ENCODE measurements at regions not wholly inside any gene's neighbourhood (a gene's known extent, or its start where the extent isn't known, plus 50 kb on each side); places are given as distances from the start of the nearest gene placed in this dataset.

DNA sequence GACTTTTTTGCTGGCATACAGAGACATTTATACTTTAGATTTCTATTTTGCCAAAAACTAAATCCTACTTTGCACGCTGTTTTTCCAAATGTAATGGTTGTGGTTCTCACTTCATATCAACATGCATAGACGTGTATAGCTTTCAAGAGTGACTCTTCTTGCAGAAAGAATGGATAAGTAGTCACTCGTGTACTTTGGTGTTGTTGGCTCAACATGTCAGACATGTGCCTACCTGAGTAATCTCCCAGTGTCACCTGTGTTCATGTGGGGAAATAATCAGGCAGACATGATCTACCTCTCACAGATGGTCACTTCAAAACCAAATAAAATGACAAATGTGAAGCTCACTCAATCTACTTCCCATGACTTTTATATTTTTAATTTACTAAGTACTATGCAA lies 73.1 kb downstream of the GPR88 start:
- DNase-seq (ENCODE audit: low read depth, low spot score) = no peak
- in situ Hi-C loops (cut with HindIII; ENCODE audit: low pct_unique_long_range_greater_than_20kb, low sequenced_read_pairs) = no loop called here
- no peaks in the 10 kb centered on the region for H3K36me3 ChIP-seq (ENCODE audit: control insufficient read depth, insufficient read depth, low read length)
- H3K4me3 ChIP-seq (ENCODE audit: low read depth in 2 of 2, low read length in 2 of 2) = no peak overlapping the region
- H3K4me1 ChIP-seq (ENCODE audit: control insufficient read depth, insufficient read depth, low read length) = no peaks in the 10 kb centered on the region
- H3K27me3 ChIP-seq (ENCODE audit: control insufficient read depth, insufficient read depth, low read length) = no peaks in the 10 kb centered on the region; the same call in 1 of the 2 replicates
- no peak for ATAC-seq
- ChIA-PET CTCF (no interaction called here), POLR2A (no interaction called here)
- no peak overlapping the region for H3K27ac ChIP-seq (ENCODE audit: low read length)
- H3K9me3 ChIP-seq (ENCODE audit: control insufficient read depth, insufficient read depth, low read depth, low read length) = no peaks in the 10 kb centered on the region
- BruUV-seq (replicated peaks) = no TSS peak
- intact Hi-C loops (cut with micrococcal nuclease; ENCODE audit: unreplicated experiment) = no loop called here
- no peak for TF ChIP-seq TCF7L2 (IDR thresholded peaks at IDR 0.05; ENCODE audit: low read depth, low read length)
- no peak for TF ChIP-seq POLR2AphosphoS5 (IDR thresholded peaks at IDR 0.05; ENCODE audit: low read depth, low read length)
- TF ChIP-seq, protein P1, sequence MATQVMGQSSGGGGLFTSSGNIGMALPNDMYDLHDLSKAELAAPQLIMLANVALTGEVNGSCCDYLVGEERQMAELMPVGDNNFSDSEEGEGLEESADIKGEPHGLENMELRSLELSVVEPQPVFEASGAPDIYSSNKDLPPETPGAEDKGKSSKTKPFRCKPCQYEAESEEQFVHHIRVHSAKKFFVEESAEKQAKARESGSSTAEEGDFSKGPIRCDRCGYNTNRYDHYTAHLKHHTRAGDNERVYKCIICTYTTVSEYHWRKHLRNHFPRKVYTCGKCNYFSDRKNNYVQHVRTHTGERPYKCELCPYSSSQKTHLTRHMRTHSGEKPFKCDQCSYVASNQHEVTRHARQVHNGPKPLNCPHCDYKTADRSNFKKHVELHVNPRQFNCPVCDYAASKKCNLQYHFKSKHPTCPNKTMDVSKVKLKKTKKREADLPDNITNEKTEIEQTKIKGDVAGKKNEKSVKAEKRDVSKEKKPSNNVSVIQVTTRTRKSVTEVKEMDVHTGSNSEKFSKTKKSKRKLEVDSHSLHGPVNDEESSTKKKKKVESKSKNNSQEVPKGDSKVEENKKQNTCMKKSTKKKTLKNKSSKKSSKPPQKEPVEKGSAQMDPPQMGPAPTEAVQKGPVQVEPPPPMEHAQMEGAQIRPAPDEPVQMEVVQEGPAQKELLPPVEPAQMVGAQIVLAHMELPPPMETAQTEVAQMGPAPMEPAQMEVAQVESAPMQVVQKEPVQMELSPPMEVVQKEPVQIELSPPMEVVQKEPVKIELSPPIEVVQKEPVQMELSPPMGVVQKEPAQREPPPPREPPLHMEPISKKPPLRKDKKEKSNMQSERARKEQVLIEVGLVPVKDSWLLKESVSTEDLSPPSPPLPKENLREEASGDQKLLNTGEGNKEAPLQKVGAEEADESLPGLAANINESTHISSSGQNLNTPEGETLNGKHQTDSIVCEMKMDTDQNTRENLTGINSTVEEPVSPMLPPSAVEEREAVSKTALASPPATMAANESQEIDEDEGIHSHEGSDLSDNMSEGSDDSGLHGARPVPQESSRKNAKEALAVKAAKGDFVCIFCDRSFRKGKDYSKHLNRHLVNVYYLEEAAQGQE (IDR thresholded peaks at IDR 0.05; ENCODE audit: insufficient read depth in 1 of 2, low read depth in 2 of 2, low read length in 1 of 2) = no peak

DNA sequence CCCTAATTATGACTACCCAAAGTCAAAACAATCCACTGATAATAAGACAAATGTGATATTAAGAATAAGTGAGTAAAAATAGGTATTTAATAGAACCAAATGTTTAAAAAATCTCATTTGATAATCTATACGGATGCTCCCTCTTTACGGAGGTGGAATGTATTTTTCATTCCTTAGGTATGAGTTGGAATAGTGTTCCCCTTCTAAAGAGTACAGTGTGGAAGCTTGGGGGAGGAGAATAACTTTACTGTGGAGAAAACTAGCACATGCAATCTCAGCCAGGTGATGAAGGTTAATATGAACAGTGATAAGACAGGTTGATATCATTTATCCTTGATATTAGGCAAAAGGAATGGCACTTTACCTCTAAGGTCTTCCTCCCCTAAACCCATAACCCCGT lies 74.6 kb downstream of the GPR88 start:
- H3K36me3 ChIP-seq (ENCODE audit: control insufficient read depth, insufficient read depth, low read length) = no peaks in the 10 kb centered on the region
- intact Hi-C loops (cut with micrococcal nuclease; ENCODE audit: unreplicated experiment) = no loop called here
- DNase-seq (ENCODE audit: low read depth, low spot score) = no peak
- no peak for TF ChIP-seq POLR2AphosphoS5 (IDR thresholded peaks at IDR 0.05; ENCODE audit: low read depth, low read length)
- TF ChIP-seq TCF7L2 (IDR thresholded peaks at IDR 0.05; ENCODE audit: low read depth, low read length) = no peak
- TF ChIP-seq, protein P1 (IDR thresholded peaks at IDR 0.05; ENCODE audit: insufficient read depth in 1 of 2, low read depth in 2 of 2, low read length in 1 of 2) = no peak
- no peak for TF ChIP-seq SIN3A (IDR thresholded peaks at IDR 0.05; ENCODE audit: borderline replicate concordance, insufficient read depth, low read depth, low read length)
- TF ChIP-seq, protein P2, sequence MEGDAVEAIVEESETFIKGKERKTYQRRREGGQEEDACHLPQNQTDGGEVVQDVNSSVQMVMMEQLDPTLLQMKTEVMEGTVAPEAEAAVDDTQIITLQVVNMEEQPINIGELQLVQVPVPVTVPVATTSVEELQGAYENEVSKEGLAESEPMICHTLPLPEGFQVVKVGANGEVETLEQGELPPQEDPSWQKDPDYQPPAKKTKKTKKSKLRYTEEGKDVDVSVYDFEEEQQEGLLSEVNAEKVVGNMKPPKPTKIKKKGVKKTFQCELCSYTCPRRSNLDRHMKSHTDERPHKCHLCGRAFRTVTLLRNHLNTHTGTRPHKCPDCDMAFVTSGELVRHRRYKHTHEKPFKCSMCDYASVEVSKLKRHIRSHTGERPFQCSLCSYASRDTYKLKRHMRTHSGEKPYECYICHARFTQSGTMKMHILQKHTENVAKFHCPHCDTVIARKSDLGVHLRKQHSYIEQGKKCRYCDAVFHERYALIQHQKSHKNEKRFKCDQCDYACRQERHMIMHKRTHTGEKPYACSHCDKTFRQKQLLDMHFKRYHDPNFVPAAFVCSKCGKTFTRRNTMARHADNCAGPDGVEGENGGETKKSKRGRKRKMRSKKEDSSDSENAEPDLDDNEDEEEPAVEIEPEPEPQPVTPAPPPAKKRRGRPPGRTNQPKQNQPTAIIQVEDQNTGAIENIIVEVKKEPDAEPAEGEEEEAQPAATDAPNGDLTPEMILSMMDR (IDR thresholded peaks at IDR 0.05) = no peak
- BruUV-seq (replicated peaks) = no TSS peak
- in situ Hi-C loops (cut with HindIII; ENCODE audit: low pct_unique_long_range_greater_than_20kb, low sequenced_read_pairs) = no loop called here
- no peaks in the 10 kb centered on the region for H3K4me1 ChIP-seq (ENCODE audit: control insufficient read depth, insufficient read depth, low read length)
- no peaks in the 10 kb centered on the region for H3K9me3 ChIP-seq (ENCODE audit: control insufficient read depth, insufficient read depth, low read depth, low read length)
- ChIA-PET POLR2A (no interaction called here), CTCF (no interaction called here)
- no peaks in the 10 kb centered on the region for H3K27me3 ChIP-seq (ENCODE audit: control insufficient read depth, insufficient read depth, low read length)
- no peak overlapping the region for H3K27ac ChIP-seq (ENCODE audit: low read length)
- no peak for ATAC-seq
- H3K4me3 ChIP-seq (ENCODE audit: low read depth in 2 of 2, low read length in 2 of 2) = no peak overlapping the region

Data from Panc1 (cell line).